RWPE2 (cell line): ENCODE measurements at regions not wholly inside any gene's neighbourhood (a gene's known extent, or its start where the extent isn't known, plus 50 kb on each side); places are given as distances from the start of the nearest gene placed in this dataset.

Experiments used
- ATAC-seq: fragments of 200-7000 bp; cut with Tn5 transposase; 3 replicates; pipeline ENCODE4 v1.9.1; 2021; ENCODE audit warnings: low read depth
- DNase-seq: peaks from one replicate; pipeline ENCODE4 v3.0.0-alpha.2; 2020; ENCODE audit warnings: low spot score
- H3K27ac ChIP-seq: fragments of 450-650 bp; 2 replicates; pipeline ENCODE4 v1.5.1; 2017; ENCODE audit warnings: mild to moderate bottlenecking; ENCODE audit not compliant: poor library complexity, severe bottlenecking
- H3K27me3 ChIP-seq: fragments of 250-450 bp; sonication (Bioruptor Pico); 2 replicates; pipeline ENCODE4 v1.5.1; 2021; ENCODE audit warnings: mild to moderate bottlenecking, moderate library complexity; ENCODE audit not compliant: insufficient read depth, poor library complexity, severe bottlenecking
- H3K36me3 ChIP-seq: fragments of 250-450 bp; sonication (Bioruptor Pico); 2 replicates; pipeline ENCODE4 v1.5.1; 2020; ENCODE audit warnings: low read depth, mild to moderate bottlenecking, moderate library complexity
- H3K4me1 ChIP-seq: fragments of 250-450 bp; sonication (Bioruptor Pico); 2 replicates; pipeline ENCODE4 v1.5.1; 2021; ENCODE audit warnings: mild to moderate bottlenecking, moderate library complexity; ENCODE audit not compliant: insufficient read depth, poor library complexity, severe bottlenecking
- H3K4me3 ChIP-seq: fragments of 250-450 bp; sonication (Bioruptor Pico); 2 replicates; pipeline ENCODE4 v1.5.1; 2021; ENCODE audit warnings: mild to moderate bottlenecking, moderate library complexity; ENCODE audit not compliant: severe bottlenecking
- H3K9me3 ChIP-seq: fragments of 250-450 bp; sonication (Bioruptor Pico); 2 replicates; pipeline ENCODE4 v1.5.1; 2021; ENCODE audit warnings: mild to moderate bottlenecking, moderate library complexity; ENCODE audit not compliant: severe bottlenecking
- TF ChIP-seq, protein P1 (sequence below): fragments of 450-650 bp; IDR thresholded peaks from one replicate; pipeline ENCODE4 v1.5.1; 2017; ENCODE audit warnings: mild to moderate bottlenecking, moderate library complexity; ENCODE audit not compliant: poor library complexity, severe bottlenecking

- H3K4me1 ChIP-seq, result no peaks in the 10 kb centered on the region
- no peak for ATAC-seq
- no peaks in the 10 kb centered on the region for H3K36me3 ChIP-seq
- H3K4me3 ChIP-seq, result no peak overlapping the region
- H3K27me3 ChIP-seq, result no peaks in the 10 kb centered on the region
- DNase-seq, result no peak
- TF ChIP-seq, protein P1, sequence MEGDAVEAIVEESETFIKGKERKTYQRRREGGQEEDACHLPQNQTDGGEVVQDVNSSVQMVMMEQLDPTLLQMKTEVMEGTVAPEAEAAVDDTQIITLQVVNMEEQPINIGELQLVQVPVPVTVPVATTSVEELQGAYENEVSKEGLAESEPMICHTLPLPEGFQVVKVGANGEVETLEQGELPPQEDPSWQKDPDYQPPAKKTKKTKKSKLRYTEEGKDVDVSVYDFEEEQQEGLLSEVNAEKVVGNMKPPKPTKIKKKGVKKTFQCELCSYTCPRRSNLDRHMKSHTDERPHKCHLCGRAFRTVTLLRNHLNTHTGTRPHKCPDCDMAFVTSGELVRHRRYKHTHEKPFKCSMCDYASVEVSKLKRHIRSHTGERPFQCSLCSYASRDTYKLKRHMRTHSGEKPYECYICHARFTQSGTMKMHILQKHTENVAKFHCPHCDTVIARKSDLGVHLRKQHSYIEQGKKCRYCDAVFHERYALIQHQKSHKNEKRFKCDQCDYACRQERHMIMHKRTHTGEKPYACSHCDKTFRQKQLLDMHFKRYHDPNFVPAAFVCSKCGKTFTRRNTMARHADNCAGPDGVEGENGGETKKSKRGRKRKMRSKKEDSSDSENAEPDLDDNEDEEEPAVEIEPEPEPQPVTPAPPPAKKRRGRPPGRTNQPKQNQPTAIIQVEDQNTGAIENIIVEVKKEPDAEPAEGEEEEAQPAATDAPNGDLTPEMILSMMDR, result no peak
- no peaks in the 10 kb centered on the region for H3K9me3 ChIP-seq
- no peak overlapping the region for H3K27ac ChIP-seq
Observed at GRCh38 chr6:92460133-92460532, 959.2 kb downstream of the EPHA7 start.

- Histone ChIP-seq H3K27me3 (no peaks in the 10 kb centered on the region), H3K36me3 (no peaks in the 10 kb centered on the region), H3K27ac (no peak overlapping the region), H3K4me3 (no peak overlapping the region), H3K9me3 (no peaks in the 10 kb centered on the region), H3K4me1 (no peaks in the 10 kb centered on the region)
- TF ChIP-seq, protein P1, result no peak
- DNase-seq (no peak), ATAC-seq (no peak)
Observed at GRCh38 chr6:92459606-92460005, 959.8 kb downstream of the EPHA7 start.

- DNase-seq (no peak), ATAC-seq (no peak)
- Histone ChIP-seq H3K9me3 (no peaks in the 10 kb centered on the region), H3K27me3 (no peaks in the 10 kb centered on the region), H3K36me3 (no peaks in the 10 kb centered on the region), H3K27ac (no peak overlapping the region), H3K4me3 (no peak overlapping the region), H3K4me1 (no peaks in the 10 kb centered on the region)
- TF ChIP-seq, protein P1, result no peak
Observed at GRCh38 chr6:92446052-92446451, 973.3 kb downstream of the EPHA7 start.

- no peak overlapping the region for H3K4me3 ChIP-seq
- no peaks in the 10 kb centered on the region for H3K27me3 ChIP-seq
- DNase-seq, result no peak
- H3K4me1 ChIP-seq, result no peaks in the 10 kb centered on the region
- no peak overlapping the region for H3K27ac ChIP-seq
- no peaks in the 10 kb centered on the region for H3K36me3 ChIP-seq
- no peaks in the 10 kb centered on the region for H3K9me3 ChIP-seq
- TF ChIP-seq, protein P1, result no peak
- no peak for ATAC-seq
Observed at GRCh38 chr6:92433911-92434310, 985.4 kb downstream of the EPHA7 start.

- Histone ChIP-seq H3K9me3 (no peaks in the 10 kb centered on the region), H3K4me1 (peaks cover 3% of the 10 kb centered on the region), H3K27me3 (no peaks in the 10 kb centered on the region), H3K4me3 (no peak overlapping the region), H3K27ac (no peak overlapping the region), H3K36me3 (no peaks in the 10 kb centered on the region)
- TF ChIP-seq, protein P1, result no peak
- no peak for ATAC-seq
- no peak for DNase-seq
Observed at GRCh38 chr6:92431502-92431901, 987.9 kb downstream of the EPHA7 start.
